Ecto neural progenitor cell (in vitro differentiated cells): ENCODE measurements at regions not wholly inside any gene's neighbourhood (a gene's known extent, or its start where the extent isn't known, plus 50 kb on each side); places are given as distances from the start of the nearest gene placed in this dataset.

Source experiments
- DNase-seq: peaks from one replicate; pipeline ENCODE4 v3.0.0-alpha.2; 2018; ENCODE audit warnings: low spot score

DNA sequence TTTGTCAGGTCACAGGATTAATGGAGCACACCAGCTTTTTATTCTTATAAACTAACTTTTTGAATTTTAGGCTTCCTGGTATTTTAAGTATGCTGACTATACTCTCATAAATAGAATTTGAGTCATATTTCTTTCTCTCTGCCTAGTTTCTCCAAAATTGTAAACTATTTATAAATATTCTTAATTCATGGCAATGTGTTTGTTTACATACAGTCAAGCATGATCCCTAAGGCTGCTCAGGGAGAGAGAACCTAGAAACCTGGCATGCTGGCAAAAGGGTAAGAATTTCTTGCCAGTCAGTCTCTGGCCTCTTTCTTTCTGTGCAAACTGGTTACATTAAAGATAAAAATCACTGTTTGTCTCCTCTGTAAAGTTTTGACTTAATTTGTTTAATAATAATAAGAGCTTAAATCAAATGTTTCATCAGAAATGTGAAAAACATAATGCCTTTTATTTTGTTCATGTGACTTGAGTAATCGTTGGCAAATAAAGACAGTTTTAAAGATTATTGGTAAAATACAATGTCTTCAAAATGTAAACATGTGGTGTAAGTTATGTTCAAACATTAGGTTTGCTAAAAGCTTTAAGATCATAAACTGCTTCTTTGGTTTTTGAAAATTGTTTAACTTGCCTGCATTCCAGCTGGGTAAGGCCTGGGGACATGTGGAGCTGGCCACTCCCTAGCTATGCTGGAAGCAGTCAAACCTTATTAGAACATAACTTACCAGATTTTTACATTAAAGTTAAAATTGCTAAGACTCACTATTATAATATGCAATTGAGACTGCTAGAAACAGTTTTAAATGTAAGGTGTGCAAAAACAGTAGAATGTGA is 1401.7 kb downstream of the NCAM2 start:
- DNase-seq, result no peak

DNA sequence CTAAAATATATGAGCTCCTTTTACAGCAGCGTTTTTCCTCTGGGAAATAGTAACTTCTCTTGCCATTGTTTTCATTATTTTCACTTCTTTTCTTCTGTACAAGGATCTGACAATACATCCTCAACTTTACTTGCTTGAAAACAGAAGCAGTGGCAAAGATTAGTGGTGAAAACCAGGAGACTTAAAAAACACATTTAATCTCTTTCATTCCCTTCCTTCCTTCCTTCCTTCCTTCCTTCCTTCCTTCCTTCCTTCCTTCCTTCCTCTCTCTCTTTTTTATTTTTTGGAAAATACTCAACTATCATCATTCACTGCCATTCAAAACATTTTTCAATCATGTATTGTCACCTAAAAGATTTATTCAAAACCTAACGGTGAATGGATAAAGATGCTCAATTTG is 1411.4 kb downstream of the NCAM2 start:
- DNase-seq, result no peak

DNA sequence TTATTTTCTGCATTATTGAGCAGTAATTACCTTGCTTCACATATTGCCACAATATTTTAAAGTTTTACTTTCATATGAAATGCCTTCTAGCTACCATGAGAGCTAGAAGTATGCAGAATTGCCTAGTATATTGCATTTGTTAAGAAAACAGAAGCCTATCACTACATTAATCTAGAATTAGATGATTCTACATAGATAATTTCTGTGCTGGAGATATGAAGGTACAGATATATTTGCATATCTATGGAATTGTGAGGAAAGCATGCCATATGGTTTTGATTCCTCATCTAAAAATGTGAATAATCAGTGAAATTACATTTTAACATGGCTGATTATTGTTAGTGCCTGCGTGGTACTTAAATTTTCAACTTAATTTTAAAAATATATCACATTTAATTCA is 1418.3 kb downstream of the NCAM2 start:
- no peak for DNase-seq

DNA sequence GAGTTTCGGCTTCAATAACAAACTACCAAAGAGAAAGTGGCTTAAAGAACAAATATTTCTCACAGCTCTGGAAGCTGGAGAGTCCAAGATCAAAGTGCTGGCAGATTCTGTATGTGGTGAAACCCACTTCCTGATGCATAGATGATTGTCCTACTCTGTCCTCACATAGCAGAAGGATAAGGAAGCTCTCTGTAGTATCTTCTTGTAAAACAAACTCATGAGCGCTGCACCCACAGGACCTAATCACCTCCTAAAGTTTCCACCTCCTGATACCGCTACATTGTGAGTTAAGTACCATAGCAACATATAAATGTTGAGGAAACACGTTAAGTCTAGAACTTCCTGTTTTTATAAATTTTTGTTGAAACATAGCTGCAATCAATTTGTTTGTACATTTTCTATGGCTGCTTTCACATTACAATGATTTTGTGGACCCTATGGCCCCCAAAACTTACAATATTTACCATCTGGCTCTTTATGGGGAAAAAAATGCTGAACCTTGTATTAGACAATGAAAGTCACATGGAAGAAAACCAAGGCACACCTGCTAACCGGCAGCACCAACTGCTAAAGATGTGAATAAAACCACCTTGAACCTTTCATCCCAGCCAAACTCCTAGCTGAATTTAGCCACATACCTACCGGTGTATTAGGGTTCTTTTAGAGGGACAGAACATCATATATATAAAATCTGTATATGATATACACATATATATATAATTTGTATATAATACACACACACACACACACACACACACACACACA is 1423.4 kb downstream of the NCAM2 start:
- no peak for DNase-seq

DNA sequence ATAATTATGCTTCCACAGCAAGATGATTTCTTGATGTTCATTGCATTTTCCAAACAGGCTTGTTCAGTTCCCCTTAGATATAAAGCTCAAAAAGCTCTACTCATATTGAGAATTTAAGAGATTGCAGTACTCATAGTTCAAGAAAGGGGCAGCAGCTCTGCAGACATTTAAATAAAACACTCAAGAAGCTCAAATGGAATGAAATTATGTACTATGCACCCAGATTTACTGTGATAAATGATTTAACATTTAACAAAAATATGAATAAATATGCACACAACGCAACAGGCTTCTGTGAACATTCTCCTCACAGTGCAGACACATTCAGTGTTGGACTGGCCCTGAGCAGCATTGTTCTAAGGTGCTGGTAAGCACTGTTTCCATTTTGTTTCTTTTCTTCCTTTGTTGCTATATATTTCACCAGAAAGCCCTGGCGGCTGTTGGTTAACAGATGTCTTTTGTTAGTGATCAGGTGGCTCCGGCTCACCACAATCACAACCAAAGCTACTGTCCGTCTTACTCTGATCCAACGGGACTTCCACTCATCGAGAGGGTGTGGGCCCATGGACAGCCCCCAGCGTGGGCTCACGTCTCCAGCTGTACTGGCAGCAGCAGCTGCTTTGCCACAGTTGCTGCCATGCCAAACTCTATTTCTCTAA is 1440.3 kb downstream of the NCAM2 start:
- DNase-seq, result no peak

DNA sequence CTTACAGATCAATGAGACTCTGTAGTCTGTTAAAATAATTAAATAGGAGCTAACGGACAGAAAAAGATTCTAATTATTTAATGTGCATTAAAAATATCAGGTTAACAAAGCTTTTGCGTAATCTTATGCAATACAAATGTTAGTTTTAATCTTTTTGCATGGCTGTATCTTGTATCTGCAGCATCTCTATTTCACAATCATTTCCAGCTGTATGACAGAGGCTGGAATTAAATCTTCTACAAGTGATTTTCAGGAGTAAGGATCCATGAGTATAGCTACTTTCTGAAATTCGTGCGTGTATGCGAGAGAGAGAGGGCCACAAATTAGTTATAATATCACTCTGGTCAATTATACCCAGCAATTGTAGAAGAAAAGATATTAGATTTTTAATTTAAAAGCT is 1446.8 kb downstream of the NCAM2 start:
- no peak for DNase-seq

DNA sequence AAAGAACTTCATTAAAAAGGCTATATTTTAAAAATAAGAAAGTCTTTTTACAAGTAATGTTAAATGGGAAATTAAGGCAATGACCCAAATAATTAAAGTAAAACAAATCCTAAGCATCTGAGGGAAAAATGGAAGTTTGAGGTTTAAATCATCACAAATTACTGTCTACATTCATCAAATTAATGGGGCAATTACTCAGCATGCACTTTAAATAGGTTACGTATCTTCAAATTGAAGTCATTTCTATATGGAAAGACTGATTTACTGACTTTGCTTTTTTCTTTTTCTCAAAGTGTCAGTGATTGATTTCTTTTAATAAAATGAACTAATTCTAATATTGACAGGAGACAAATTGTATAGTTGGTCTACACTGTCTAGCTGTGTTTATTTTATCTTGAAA is 1452.3 kb downstream of the NCAM2 start:
- DNase-seq, result no peak

DNA sequence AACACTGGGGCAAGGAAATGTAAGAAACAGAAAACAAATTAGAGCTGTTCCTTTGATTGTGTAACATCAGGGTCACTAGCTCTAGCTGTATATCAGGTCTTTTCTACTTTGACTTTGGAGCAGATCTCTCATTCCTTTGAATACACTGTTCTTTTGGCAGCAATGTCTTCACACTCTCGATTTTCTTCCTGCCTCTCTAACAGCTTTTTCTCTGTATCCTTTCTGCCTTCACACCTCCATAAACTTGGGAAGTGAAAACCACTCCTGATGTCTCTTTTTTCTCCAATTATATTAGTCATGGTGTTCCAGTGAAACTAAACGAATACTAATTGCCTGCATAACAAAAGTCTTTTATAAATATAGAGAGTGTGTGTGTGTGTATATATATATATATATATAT is 1458.0 kb downstream of the NCAM2 start:
- DNase-seq, result no peak

DNA sequence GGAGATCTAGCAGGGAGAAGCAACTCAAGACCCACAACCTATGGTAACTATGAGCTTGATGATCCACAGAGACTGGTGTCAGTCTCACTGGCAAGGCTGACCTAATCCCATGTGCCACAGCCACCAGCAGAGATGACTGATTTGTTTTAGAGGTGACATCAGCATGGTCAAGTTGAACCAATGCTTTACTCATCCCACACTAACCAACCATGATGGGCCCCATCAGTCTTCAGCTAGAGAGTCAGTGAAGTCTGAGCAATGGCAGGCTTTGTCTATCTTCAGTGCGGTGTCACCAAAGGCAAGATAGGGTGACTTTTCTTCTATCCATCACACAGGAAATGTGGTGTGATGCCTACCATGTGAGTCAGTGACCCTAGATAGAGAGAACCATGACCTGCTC is 1470.7 kb downstream of the NCAM2 start:
- DNase-seq, result no peak

DNA sequence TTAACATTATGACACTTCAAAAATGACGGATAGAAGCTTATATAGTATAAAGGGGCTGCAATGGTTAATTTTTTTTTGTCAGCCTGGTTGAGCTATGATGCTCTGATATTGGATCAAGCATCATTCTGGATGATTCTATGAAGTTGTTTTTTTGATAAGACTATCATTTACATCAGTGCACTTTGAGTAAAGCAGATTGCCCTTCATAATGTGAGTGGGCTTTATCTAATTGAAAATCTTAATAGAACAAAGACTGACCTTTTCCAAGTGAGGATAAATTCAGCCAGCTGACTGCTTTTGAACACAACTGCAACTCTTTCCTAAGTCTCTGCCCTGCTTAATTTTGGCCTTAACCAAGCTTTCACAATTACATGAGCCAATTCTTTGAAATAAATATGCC is 1476.2 kb downstream of the NCAM2 start:
- DNase-seq, result no peak

DNA sequence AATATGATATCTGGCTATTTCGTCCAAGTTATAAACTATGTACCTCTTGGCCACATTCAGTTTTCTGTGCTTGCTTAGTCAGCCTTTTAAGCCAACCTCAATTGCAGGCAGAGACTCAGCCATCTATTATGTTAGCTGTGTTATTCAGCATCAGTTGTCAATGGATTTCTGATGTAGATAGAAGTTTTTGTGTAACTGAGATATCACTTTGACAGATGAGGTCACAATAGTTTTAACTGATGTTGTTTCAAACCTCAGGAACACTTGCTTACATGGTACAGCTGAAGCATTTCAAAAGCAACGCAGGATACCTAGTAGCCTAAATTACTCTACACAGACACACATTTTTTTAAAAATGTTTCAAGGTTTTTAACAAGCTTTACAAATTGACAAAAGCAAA is 1478.0 kb downstream of the NCAM2 start:
- DNase-seq, result no peak

DNA sequence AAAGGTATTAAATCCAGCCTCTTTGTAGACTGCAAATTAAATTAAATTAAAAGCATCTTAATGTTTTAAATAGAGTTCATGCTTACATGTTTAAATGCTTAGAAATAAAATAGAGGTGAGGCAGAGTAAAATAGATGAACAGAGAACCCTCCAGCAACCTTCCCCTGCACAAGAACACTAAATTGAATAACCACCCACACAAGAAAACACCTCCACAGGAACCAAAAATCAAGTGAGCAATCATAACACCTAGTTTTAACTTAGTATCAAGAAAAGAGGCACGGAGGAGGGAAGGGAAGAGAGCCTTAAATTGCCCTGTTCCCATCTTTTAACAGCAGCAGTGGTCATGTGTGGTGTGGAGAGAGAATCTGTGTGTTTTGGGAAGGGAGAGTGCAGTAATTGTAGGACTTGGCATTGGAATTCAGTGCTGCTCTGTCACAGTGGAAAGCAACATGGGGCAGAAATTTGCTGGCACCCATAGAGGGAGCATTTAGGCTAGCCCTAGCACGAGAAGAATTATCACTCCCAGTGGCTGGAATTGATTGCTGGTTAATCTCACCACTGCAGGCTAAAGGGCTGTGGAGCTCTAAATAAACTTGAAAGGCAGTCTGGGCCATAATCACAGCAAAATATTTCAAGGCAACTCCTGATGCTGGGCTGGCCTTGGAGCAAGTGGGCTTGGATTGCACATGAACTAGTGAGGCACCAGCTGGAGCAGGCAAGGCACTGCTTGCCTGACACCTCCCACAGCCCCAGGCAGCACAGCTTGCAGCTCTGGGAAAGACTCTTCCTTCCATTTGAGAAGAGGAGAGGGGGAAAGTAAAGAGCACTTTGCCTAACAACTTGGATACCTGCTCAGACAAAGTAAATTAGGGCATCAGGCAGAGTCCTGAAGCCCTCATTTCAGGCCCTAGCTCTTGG is 1478.8 kb downstream of the NCAM2 start:
- DNase-seq, result no peak

DNA sequence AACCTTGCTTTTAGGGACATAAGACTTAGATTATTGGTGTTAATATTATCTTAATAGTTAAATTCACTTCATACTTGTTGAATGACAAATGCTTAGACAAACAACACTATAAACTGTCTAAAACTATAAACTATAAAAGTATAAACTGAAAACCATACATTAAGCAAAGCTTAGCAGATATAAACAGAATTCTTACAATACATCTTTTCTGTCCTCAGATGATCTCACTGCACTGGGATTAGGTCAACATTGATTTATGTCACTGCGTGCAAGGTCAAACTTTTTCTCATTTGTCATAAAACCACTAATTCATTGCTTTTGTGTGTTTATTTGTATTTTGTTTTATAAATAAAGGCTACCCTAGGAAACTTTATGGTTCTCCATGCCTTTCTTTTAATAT is 1491.8 kb downstream of the NCAM2 start:
- no peak for DNase-seq

DNA sequence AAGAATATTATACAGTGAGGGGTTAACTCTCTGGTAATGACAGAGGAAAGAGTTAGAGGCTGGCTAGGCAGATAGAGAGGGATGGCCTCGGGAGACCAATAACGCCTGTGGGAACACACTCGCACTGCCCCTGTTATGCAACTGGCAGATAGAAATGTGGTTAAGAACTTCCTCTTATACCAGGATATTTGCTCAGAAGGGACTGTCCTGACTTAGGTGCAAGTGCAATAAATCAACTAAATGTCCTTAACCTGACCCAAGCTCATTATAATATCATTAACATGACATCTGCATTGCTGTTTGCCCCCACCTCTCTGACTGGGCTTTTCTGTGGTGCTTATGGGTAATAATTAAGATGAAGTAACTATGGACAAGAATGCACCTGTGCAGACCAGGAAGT is 1518.0 kb downstream of the NCAM2 start:
- DNase-seq, result no peak

DNA sequence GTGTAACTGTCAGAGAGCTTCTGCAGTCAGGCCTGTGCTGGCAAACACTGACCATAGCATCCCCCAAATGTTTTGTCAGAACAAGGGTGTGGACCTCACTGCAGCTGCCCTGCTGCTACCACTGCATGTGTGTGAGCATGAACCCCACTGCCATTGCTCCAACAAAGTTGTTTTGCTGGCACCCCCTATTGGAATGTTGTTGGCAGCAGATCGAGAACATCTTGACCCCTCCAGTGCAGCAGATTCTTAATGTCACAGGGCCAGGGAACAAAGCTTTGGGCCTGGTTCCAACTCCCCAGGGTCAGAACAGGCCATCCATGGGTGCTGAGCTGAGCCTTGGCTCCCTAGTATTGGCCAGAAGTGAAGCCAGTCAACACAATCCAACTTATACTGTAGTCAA is 1537.4 kb downstream of the NCAM2 start:
- no peak for DNase-seq

DNA sequence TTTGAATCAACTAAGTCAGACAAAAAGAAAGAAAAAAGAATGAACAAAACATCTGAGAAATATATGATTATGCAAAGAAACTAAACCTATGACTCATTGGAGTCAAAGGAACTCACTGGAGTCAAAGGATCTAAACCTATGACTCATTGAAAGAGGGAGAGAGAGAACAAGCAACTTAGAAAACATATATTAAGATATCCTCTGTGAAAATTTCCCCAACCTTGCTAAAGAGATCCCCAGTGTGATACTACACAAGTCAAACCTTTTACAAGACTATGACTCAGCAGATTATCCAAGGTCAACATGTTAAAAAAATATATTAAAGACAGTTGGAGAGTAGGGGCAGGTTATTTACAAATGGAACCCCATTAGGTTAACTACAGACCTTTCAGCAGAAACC is 1538.3 kb downstream of the NCAM2 start:
- DNase-seq, result no peak

DNA sequence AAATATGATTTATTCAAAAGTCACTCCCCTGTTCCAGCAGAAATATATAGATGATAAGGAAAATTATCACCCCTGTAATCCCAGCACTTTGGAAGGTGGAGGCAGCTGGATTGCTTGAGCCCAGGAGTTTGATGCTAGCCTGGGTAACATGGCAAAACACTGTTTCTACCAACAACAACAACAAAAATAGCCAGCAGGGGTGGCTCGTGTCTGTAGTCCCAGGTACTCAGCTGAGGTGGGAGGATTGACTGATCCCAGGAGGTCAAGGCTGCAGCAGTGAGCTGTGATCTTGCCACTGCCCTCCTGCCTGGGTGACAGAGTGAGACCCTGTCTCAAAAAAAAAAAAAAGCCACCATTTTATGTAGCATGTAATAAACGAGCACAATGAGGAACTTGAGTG is 1546.5 kb downstream of the NCAM2 start:
- DNase-seq, result no peak

DNA sequence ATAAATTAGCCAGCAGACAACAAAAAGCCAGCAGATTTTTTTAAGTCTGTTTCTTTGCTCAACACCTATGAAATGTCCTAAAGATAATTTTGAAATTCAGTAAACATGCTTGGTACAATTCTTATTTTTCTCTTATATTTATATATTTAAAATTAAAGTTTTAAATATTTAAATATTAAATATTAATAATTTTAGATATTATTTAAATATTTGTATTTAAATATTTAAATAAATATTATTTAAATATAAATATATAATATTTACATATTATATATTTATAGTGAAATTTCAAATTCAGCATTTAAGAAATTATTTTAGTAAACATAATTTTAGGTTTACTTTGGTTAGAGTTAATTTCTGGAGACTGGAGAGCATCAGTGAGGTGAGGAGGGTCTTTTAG is 1554.2 kb downstream of the NCAM2 start:
- DNase-seq, result no peak

DNA sequence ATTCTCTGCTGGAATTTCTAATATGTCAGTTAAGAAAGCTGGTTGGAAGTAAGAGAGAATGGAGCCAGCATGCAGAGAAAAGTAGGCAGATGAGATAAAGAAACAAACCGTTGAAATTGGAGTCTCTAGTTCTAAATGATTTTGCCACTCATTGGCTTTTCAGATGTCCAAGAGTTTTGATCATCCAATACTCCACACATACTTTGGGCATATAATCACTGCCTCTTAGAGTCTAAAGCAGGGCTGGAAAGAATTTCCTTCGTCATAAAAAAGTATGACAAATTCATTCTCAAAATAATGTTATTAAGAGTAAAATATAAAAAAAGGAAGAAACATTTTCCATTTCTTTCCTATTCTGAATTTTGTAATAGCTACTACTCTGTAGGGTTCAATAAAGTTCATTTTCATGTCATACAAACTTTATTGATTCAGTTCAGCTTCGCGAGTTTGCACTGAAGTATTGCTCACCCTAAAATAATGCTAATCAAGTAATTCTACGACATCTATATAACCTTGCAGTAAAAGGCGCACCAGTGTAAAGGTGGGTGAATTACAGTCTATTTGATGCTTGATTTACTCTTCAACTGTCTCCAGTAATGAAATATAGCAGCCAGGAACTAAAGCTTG is 1556.6 kb downstream of the NCAM2 start:
- no peak for DNase-seq

DNA sequence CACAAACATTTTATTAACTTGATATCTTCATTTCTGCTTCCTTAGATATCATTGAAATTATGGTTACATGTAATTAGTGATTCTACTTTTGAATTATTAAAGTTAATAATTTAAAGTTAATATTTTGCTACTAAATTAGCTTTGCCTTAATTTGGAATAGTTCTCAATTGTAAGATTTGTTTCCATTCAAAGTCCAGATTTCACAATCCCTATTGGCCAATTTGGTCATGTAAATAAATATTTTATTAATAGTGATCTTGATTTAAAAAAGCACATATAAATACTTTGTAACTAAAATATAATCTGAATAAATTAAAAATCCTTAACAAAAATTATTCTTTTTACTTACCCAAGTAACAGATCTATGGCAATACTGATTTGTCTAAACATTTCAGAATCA is 1558.6 kb downstream of the NCAM2 start:
- no peak for DNase-seq

DNA sequence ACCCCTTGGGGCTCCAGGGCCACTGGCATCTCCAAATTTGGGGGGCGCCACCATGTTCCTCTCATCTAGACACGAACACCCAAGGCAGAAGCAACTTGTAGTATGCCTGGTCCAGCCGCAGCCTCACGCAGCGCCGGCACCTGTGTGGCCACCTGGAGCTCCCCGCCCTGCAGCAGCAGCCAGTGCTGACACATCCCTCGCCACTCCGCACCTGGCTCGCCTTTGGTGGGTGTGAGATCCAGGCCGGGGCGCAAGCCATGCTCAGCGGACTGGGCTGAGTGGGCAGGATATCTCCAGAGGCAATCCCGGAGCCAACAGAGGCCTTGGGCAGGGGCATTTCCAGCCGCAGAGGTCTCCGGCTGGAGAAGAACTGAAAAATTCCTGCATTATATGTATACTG is 1563.7 kb downstream of the NCAM2 start:
- no peak for DNase-seq

DNA sequence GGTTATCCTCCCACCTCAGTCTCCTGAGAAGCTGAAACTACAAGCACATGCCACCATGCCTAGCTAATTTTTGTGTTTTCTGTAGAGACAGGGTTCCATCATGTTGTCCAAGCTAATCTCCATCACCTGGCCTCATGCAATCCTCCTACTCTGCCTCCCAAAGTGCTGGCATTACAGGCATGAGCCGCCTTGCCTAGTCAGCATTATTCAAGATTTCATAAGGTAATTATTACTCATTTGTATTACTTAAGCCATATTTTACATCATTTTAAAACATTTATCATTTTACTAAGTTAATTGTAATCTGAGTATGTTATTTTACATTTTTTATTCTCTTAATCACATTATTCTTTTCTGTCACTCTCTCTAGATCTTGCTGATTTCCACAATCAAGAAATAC is 1575.6 kb downstream of the NCAM2 start:
- DNase-seq, result no peak
